Stimulated activated CD8-positive, alpha-beta memory T cell treated with anti-CD3 and anti-CD28 coated beads, Interleukin-4, amount 100 ng/mL, for 24 hours (primary cell): ENCODE measurements at regions not wholly inside any gene's neighbourhood (a gene's known extent, or its start where the extent isn't known, plus 50 kb on each side); places are given as distances from the start of the nearest gene placed in this dataset.
"Not testable (repeated sequence)": the region's sequence is repeated elsewhere in the genome, so short reads cannot be mapped to it uniquely, and the experiment has no call there.

Source experiments
- DNase-seq: peaks from one replicate; pipeline ENCODE4 v3.0.0-alpha.2; 2020; ENCODE audit warnings: low read depth

GRCh38 chr15:69766156-69766555 is 313.5 kb downstream of the RPLP1 start:
- no peak for DNase-seq

- DNase-seq = no peak
Measured at GRCh38 chr15:69767191-69767590, 314.6 kb downstream of the RPLP1 start.

- peak; percentile 24 for DNase-seq
Measured at GRCh38 chr15:69769336-69769735, 316.7 kb downstream of the RPLP1 start.

- not testable (repeated sequence) for DNase-seq
Measured at GRCh38 chr15:69774258-69774657, 321.6 kb downstream of the RPLP1 start.

- DNase-seq = not testable (repeated sequence)
Measured at GRCh38 chr15:69774711-69775110, 322.1 kb downstream of the RPLP1 start.

GRCh38 chr15:69777356-69777755 is 320.4 kb downstream of the TLE3 start:
- DNase-seq = no peak

- DNase-seq = no peak
Measured at GRCh38 chr15:69780374-69780773, 317.3 kb downstream of the TLE3 start.

GRCh38 chr15:69780981-69781380 is 316.7 kb downstream of the TLE3 start:
- DNase-seq = no peak

- no peak for DNase-seq
Measured at GRCh38 chr15:69781411-69782125, 316.1 kb downstream of the TLE3 start.

- no peak for DNase-seq
Measured at GRCh38 chr15:69782139-69782658, 315.5 kb downstream of the TLE3 start.

GRCh38 chr15:69782809-69783208 is 314.9 kb downstream of the TLE3 start:
- no peak for DNase-seq

- no peak for DNase-seq
Measured at GRCh38 chr15:69783211-69783610, 314.5 kb downstream of the TLE3 start.

GRCh38 chr15:69784798-69785566 is 312.7 kb downstream of the TLE3 start:
- DNase-seq = no peak

- DNase-seq = no peak
Measured at GRCh38 chr15:69786136-69786701, 311.5 kb downstream of the TLE3 start.

- no peak for DNase-seq
Measured at GRCh38 chr15:69787791-69788190, 309.9 kb downstream of the TLE3 start.

- DNase-seq = no peak
Measured at GRCh38 chr15:69789648-69790393, 307.9 kb downstream of the TLE3 start.

- DNase-seq = no peak
Measured at GRCh38 chr15:69790632-69791031, 307.1 kb downstream of the TLE3 start.

- no peak for DNase-seq
Measured at GRCh38 chr15:69792823-69793222, 304.9 kb downstream of the TLE3 start.

- no peak for DNase-seq
Measured at GRCh38 chr15:69793431-69793780, 304.3 kb downstream of the TLE3 start.

- no peak for DNase-seq
Measured at GRCh38 chr15:69793781-69794451, 303.8 kb downstream of the TLE3 start.

GRCh38 chr15:69794645-69795469 is 302.9 kb downstream of the TLE3 start:
- DNase-seq = no peak
